Gastrocnemius medialis (tissue), 4 donors: ENCODE measurements at regions not wholly inside any gene's neighbourhood (a gene's known extent, or its start where the extent isn't known, plus 50 kb on each side); places are given as distances from the start of the nearest gene placed in this dataset.
A peak's percentile ranks its signal among the peaks of the same experiment; 100 is the strongest.

Experiments
- ATAC-seq, 2 donors: fragments of 150-250 bp; one replicate each; pipeline ENCODE4 v1.9.1; 2016
- DNase-seq, 2 donors: peaks; one replicate each; pipeline ENCODE4 v3.0.0-alpha.2; 2019
- H3K27ac ChIP-seq, 4 donors: fragments of 200-600 bp; sonication (generic); 1 replicate in 1 of 4; 2 replicates in 3 of 4; pipeline ENCODE4 v1.5.1; 2016 to 2018; ENCODE audit warnings: mild to moderate bottlenecking in 2 of 4, moderate library complexity in 1 of 4
- H3K27me3 ChIP-seq, 3 donors: fragments of 200-600 bp; sonication (generic) in 2 of 3; 1 replicate in 1 of 3; 2 replicates in 2 of 3; pipeline versions ENCODE4 v1.5.1 to v1.6.0; 2016 to 2019; ENCODE audit warnings: mild to moderate bottlenecking in 1 of 3, moderate library complexity in 1 of 3
- H3K36me3 ChIP-seq, 2 donors: fragments of 200-600 bp; sonication (generic) in 1 of 2; one replicate each; pipeline ENCODE4 v1.5.1; 2017 to 2018
- H3K4me1 ChIP-seq, 2 donors: fragments of 200-600 bp; sonication (generic) in 1 of 2; one replicate each; pipeline ENCODE4 v1.5.1; 2016 to 2017; ENCODE audit warnings: mild to moderate bottlenecking in 2 of 2
- H3K4me3 ChIP-seq, 4 donors: fragments of 200-600 bp; sonication (generic) in 3 of 4; 1 replicate in 1 of 4; 2 replicates in 3 of 4; pipeline ENCODE4 v1.5.1; 2016 to 2019; ENCODE audit warnings: mild to moderate bottlenecking in 2 of 4
- H3K9me3 ChIP-seq, 3 donors: fragments of 200-600 bp; sonication (generic) in 2 of 3; 1 replicate in 1 of 3; 2 replicates in 2 of 3; pipeline ENCODE4 v1.5.1; 2016 to 2019
- CTCF ChIP-seq, 5 experiments: fragments of 450-650 bp in 3 of 5; fragments of 200-600 bp in 2 of 5; sonication (generic) in 2 of 5; IDR thresholded peaks in 4 of 5; conservative IDR thresholded peaks in 1 of 5; 1 replicate in 4 of 5; 2 replicates in 1 of 5; pipeline ENCODE4 v1.5.1; 2016 to 2019; ENCODE audit warnings: antibody characterized with exemption in 5 of 5, mild to moderate bottlenecking in 3 of 5, moderate library complexity in 3 of 5
- POLR2A ChIP-seq, 2 donors: fragments of 450-650 bp; IDR thresholded peaks; one replicate each; pipeline ENCODE4 v1.6.1; 2017; ENCODE audit warnings: antibody characterized with exemption in 2 of 2, mild to moderate bottlenecking in 2 of 2, moderate library complexity in 2 of 2
- in situ Hi-C, 4 donors: fragments of 200-750 bp; cut with MboI; loops; one replicate each; pipeline versions ENCODE4 v1.15.0 to v1.8.0; 2017; ENCODE audit warnings: low sequenced_read_pairs in 4 of 4
- intact Hi-C: fragments of 100-400 bp; cut with DNase I; formaldehyde crosslinking; loops from one replicate; pipeline ENCODE4 v1.15.1; 2023; ENCODE audit warnings: low total_unique reads

- Histone ChIP-seq H3K36me3 (no peaks in the 10 kb centered on the region), H3K4me3 (no peak overlapping the region), H3K27ac (peak overlapping the region in 2 of 4 donors; percentile 52 to 92), H3K9me3 (no peaks in the 10 kb centered on the region), H3K4me1 (peaks cover 30 to 45% of the 10 kb centered on the region in 2 donors), H3K27me3 (no peaks in the 10 kb centered on the region)
- intact Hi-C loops (loop anchor here (5.0 kb wide), 1 partner anchor 1839 kb away; the partner anchor contains the start of gene FZD8), in situ Hi-C loops (no loop called here)
- no peak for TF ChIP-seq CTCF (IDR thresholded peaks at IDR 0.05 in 4 of 5, conservative IDR thresholded peaks at IDR 0.05 in 1 of 5)
- TF ChIP-seq POLR2A (IDR thresholded peaks at IDR 0.05): no peak
- no peak for DNase-seq
- no peak for ATAC-seq
These were observed 468.8 kb upstream of the NRP1 start for GRCh38 chr10:33803248-33803647.

- DNase-seq (no peak), ATAC-seq (no peak)
- no peaks in the 10 kb centered on the region for H3K27me3 ChIP-seq
- in situ Hi-C loops: no loop called here
- H3K36me3 ChIP-seq: no peaks in the 10 kb centered on the region
- peaks cover 24 to 38% of the 10 kb centered on the region in 2 donors for H3K4me1 ChIP-seq
- H3K27ac ChIP-seq: peak overlapping the region; percentile 86 to 95 (median 92)
- TF ChIP-seq CTCF (IDR thresholded peaks at IDR 0.05 in 4 of 5, conservative IDR thresholded peaks at IDR 0.05 in 1 of 5): no peak
- TF ChIP-seq POLR2A (IDR thresholded peaks at IDR 0.05): no peak
- no peak overlapping the region for H3K4me3 ChIP-seq
- no peaks in the 10 kb centered on the region for H3K9me3 ChIP-seq
- intact Hi-C loops: loop anchor here (5.0 kb wide), 1 partner anchor 1840 kb away; the partner anchor contains the start of gene FZD8
These were observed 468.1 kb upstream of the NRP1 start for GRCh38 chr10:33802566-33802965.

GRCh38 chr10:33801705-33802104, 467.2 kb upstream of the NRP1 start:
- ATAC-seq (peak; percentile 87 to 91), DNase-seq (peak; percentile 56 to 78)
- no peaks in the 10 kb centered on the region for H3K27me3 ChIP-seq
- H3K27ac ChIP-seq: peak overlapping the region; percentile 86 to 95 (median 92)
- in situ Hi-C loops: no loop called here
- peaks cover 23 to 38% of the 10 kb centered on the region in 2 donors for H3K4me1 ChIP-seq
- H3K36me3 ChIP-seq: no peaks in the 10 kb centered on the region
- H3K4me3 ChIP-seq: no peak overlapping the region
- TF ChIP-seq CTCF (IDR thresholded peaks at IDR 0.05 in 4 of 5, conservative IDR thresholded peaks at IDR 0.05 in 1 of 5): no peak
- TF ChIP-seq POLR2A (IDR thresholded peaks at IDR 0.05): no peak
- H3K9me3 ChIP-seq: no peaks in the 10 kb centered on the region
- intact Hi-C loops: loop anchor here (2.0 to 5.0 kb wide), 2 partner anchors 49 to 1841 kb away; partner anchors contain the start of gene FZD8

GRCh38 chr10:33800986-33801385, 466.5 kb upstream of the NRP1 start:
- ATAC-seq (peak; percentile 1 to 3), DNase-seq (no peak)
- Histone ChIP-seq H3K4me3 (no peak overlapping the region), H3K27me3 (no peaks in the 10 kb centered on the region), H3K9me3 (no peaks in the 10 kb centered on the region), H3K27ac (peak overlapping the region; percentile 86 to 95 (median 92)), H3K36me3 (no peaks in the 10 kb centered on the region), H3K4me1 (peaks cover 23 to 38% of the 10 kb centered on the region in 2 donors)
- in situ Hi-C loops: no loop called here
- intact Hi-C loops: loop anchor here (2.0 to 5.0 kb wide), 2 partner anchors 48 to 1841 kb away; partner anchors contain the start of gene FZD8
- TF ChIP-seq CTCF (IDR thresholded peaks at IDR 0.05 in 4 of 5, conservative IDR thresholded peaks at IDR 0.05 in 1 of 5) (no peak), POLR2A (IDR thresholded peaks at IDR 0.05) (no peak)
